22Rv1 (cell line): ENCODE measurements at regions not wholly inside any gene's neighbourhood (a gene's known extent, or its start where the extent isn't known, plus 50 kb on each side); places are given as distances from the start of the nearest gene placed in this dataset.

Experiments used
- CTCF ChIP-seq: fragments of 450-650 bp; IDR thresholded peaks from 2 replicates; pipeline ENCODE4 v1.5.1; 2017; ENCODE audit warnings: mild to moderate bottlenecking
- ZFX ChIP-seq: fragments of 450-650 bp; IDR thresholded peaks from 2 replicates; pipeline ENCODE4 v1.6.1; 2017; ENCODE audit warnings: antibody characterized with exemption, borderline replicate concordance

- TF ChIP-seq CTCF (no peak), ZFX (no peak)
Observed at GRCh38 chr4:66223068-66223703, 552.9 kb upstream of the EPHA5 start.
